ENCODE measurements at regions not wholly inside any gene's neighbourhood (a gene's known extent, or its start where the extent isn't known, plus 50 kb on each side); places are given as distances from the start of the nearest gene placed in this dataset.

DNA sequence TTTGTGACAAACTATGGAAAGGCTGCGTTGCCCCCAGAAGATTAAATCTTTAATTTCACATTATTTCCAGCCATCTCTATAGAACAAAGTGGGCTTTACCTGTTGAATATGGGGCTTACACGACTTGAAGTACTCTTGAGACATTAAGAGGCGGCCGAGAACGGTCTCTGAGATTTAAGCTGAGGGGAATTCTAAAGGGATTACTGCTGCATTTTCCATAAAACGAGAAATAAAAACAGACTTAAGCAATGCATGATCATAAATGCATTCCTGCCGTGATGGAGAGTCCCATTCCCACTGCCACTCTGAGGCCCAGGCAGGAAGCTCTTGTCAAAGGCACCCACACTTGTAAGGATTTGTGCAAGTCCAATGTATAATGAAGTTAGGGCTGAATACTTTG lies 329.7 kb upstream of the SHH start:
- Histone ChIP-seq H3K27ac (no peak overlapping the region), H3K9me3 (replicated peaks in 1 of 11) (no peaks in the 10 kb centered on the region; a peak in 2 of 22 replicates), H4K20me1 (no peaks in the 10 kb centered on the region; a peak in 1 of 22 replicates), H3K9ac (no peak overlapping the region), H3K4me2 (no peak overlapping the region), H3K27me3 (no peaks in the 10 kb centered on the region), H3K36me3 (no peaks in the 10 kb centered on the region), H3K4me1 (peaks cover 0 to 11% (median 6%) of the 10 kb centered on the region in 10 experiments; a peak in 9 of 20 replicates), H3K4me3 (no peak overlapping the region)
- TF ChIP-seq Cebpa-rat (IDR thresholded peaks at IDR 0.05), result no peak

DNA sequence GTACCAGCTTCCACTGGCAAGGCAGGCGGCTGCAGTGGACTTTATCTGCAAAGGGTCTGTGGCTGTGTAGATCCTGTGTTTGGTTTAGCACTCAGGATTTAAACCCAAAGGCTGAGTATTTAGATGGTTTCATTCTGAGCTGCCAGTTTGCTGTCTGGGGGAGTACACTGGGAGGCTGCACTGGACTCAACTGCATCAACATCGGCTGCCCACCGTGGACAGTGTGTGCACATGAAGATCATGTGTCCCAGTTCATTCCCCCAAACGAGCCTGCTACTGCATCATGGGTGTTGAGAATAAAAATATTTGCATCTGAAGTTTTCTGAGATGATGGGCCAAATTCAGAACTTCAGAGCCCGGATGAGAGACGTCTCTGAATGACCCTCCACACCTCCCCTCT lies 328.6 kb upstream of the SHH start:
- Histone ChIP-seq H3K9me3 (replicated peaks in 1 of 11) (no peaks in the 10 kb centered on the region; a peak in 2 of 22 replicates), H3K9ac (no peak overlapping the region), H3K27me3 (no peaks in the 10 kb centered on the region), H3K4me1 (peaks cover 0 to 11% (median 7%) of the 10 kb centered on the region in 10 experiments; a peak in 12 of 20 replicates), H3K4me2 (no peak overlapping the region), H3K36me3 (no peaks in the 10 kb centered on the region), H3K27ac (no peak overlapping the region), H4K20me1 (no peaks in the 10 kb centered on the region; a peak in 1 of 22 replicates), H3K4me3 (no peak overlapping the region)
- TF ChIP-seq Cebpa-rat (IDR thresholded peaks at IDR 0.05), result no peak

DNA sequence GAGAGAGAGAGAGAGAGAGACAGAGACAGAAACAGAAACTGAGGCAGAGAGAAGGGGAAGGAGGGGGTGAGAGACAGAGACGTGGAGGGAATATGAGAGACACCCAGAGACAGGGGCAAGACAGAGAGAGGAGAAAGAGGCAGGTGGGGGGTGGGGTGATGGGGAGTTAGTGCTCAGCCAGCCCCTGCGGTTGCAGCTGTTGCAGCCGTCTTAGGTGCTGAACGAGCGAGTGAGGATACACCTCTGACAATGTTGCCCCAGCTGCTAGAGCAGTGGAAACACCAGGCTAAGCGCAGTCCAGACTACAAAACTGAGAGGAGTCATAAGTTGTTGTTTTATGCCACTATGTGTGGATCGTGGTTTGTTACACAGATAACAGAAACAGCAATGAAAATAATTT lies 328.2 kb upstream of the SHH start:
- no peak overlapping the region for H3K4me3 ChIP-seq
- peaks cover 0 to 11% (median 8%) of the 10 kb centered on the region in 10 experiments; a peak in 12 of 20 replicates for H3K4me1 ChIP-seq
- H3K4me2 ChIP-seq, result no peak overlapping the region
- H3K36me3 ChIP-seq, result no peaks in the 10 kb centered on the region
- no peak overlapping the region for H3K27ac ChIP-seq
- no peak overlapping the region for H3K9ac ChIP-seq
- H3K27me3 ChIP-seq, result no peaks in the 10 kb centered on the region
- no peaks in the 10 kb centered on the region for H4K20me1 ChIP-seq
- TF ChIP-seq Cebpa-rat (IDR thresholded peaks at IDR 0.05), result no peak
- H3K9me3 ChIP-seq (replicated peaks in 1 of 11), result no peaks in the 10 kb centered on the region; a peak in 2 of 22 replicates

DNA sequence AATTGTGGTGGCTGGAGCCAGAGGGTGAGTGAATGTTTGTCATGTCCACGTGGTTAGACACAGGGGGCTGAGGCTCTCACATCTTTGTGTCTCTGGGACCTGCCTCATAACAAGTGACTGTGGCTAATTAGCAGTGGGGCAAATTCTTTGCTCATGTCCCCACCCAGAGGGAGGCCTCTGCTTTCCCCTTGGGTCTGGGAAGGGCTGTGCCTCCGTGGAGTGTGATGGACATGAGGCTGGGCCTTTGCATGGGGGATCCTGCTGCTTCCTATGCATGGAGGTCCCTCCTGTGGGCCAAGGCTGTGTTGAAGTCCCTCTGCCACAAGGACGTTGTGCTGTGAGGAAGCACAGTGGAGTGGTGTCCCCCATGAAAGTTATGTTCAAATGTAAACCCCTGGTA lies 327.4 kb upstream of the SHH start:
- TF ChIP-seq Cebpa-rat (IDR thresholded peaks at IDR 0.05), result no peak
- no peaks in the 10 kb centered on the region for H3K36me3 ChIP-seq
- H3K9ac ChIP-seq, result no peak overlapping the region
- H3K9me3 ChIP-seq (replicated peaks in 1 of 11), result no peaks in the 10 kb centered on the region; a peak in 2 of 22 replicates
- no peak overlapping the region for H3K4me3 ChIP-seq
- H3K4me1 ChIP-seq, result peaks cover 0 to 11% (median 8%) of the 10 kb centered on the region in 10 experiments; a peak in 12 of 20 replicates
- H3K27ac ChIP-seq, result no peak overlapping the region
- no peaks in the 10 kb centered on the region for H4K20me1 ChIP-seq
- H3K4me2 ChIP-seq, result no peak overlapping the region
- H3K27me3 ChIP-seq, result no peaks in the 10 kb centered on the region

DNA sequence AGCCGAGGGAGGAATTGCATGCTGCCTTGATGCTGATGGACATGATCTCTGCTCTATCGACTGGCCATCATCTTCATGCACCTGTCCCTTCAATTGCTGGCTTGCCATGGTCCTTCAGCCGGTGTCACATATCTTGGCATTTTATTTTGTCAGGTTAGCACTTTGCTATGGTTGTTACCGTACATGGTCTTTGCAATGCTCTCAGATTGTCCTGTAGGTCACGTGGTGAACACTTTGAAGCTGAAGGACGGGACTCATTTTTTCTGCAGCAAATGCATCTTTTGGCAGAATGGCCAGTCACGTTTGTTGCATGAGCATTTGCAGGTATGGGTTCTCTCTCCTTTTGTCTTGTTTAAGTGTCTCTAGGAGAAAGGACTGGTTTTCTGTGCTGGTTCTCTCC lies 326.8 kb upstream of the SHH start:
- Histone ChIP-seq H3K36me3 (no peaks in the 10 kb centered on the region), H3K4me1 (peaks cover 0 to 11% (median 8%) of the 10 kb centered on the region in 10 experiments; a peak in 12 of 20 replicates), H4K20me1 (no peaks in the 10 kb centered on the region), H3K27me3 (no peaks in the 10 kb centered on the region), H3K27ac (no peak overlapping the region), H3K9me3 (replicated peaks in 1 of 11) (no peaks in the 10 kb centered on the region; a peak in 2 of 22 replicates), H3K4me2 (no peak overlapping the region), H3K4me3 (no peak overlapping the region), H3K9ac (no peak overlapping the region)
- no peak for TF ChIP-seq Cebpa-rat (IDR thresholded peaks at IDR 0.05)

DNA sequence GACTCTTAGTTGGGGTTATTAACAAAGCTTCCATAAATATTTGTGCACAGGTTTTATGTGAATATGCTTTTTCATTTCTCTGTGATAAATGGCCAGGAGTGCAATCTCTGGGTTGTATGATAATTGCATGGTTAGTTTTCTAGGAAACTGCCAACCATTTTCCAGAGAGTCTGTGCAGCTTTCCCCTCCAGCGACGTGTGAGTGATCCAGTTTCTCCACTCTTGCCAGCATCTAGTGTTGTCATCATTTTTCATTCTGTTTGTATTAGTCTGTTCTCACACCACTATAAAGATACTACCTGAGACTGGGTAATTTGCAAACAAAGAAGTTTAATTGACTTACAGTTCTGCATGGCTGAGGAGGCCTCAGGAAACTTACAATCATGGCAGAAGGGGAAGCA lies 319.6 kb upstream of the SHH start:
- no peak for TF ChIP-seq Cebpa-rat (IDR thresholded peaks at IDR 0.05)

DNA sequence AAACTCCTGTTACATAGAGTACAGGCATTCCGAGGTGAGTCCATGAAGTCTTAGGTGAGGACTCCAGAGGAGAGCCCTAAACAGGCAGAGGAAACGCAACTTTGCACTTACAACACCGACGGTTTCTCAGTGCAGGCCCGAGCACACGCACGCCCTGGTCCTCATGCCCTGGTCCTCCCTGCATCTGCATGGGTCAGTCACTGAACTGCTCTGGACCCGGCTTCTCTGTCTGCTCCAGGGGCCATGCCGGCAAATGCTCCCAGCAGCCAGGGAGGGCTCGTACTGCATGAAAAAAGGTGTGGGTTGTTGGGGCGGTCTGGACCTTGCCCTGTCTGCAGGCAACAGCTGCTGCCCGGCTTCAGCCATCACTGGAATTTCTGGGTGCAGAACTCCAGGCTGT lies 317.3 kb upstream of the SHH start:
- H3K27ac ChIP-seq, result no peak overlapping the region
- H3K4me2 ChIP-seq, result no peak overlapping the region
- H3K4me3 ChIP-seq, result no peak overlapping the region
- H3K9me3 ChIP-seq (replicated peaks in 1 of 11), result peaks cover 0 to 11% (median 3%) of the 10 kb centered on the region in 11 experiments; a peak in 4 of 22 replicates
- no peaks in the 10 kb centered on the region for H3K27me3 ChIP-seq
- no peaks in the 10 kb centered on the region for H3K4me1 ChIP-seq
- H4K20me1 ChIP-seq, result no peaks in the 10 kb centered on the region
- TF ChIP-seq Cebpa-rat (IDR thresholded peaks at IDR 0.05), result no peak
- no peaks in the 10 kb centered on the region for H3K36me3 ChIP-seq
- no peak overlapping the region for H3K9ac ChIP-seq

More for the DNA sequence above, 319.6 kb upstream of the SHH start:
- Histone ChIP-seq H3K27me3 (no peaks in the 10 kb centered on the region), H3K4me2 (no peak overlapping the region), H3K27ac (no peak overlapping the region), H3K4me3 (no peak overlapping the region), H3K9me3 (replicated peaks in 1 of 11) (peaks cover 0 to 11% (median 3%) of the 10 kb centered on the region in 11 experiments; a peak in 4 of 22 replicates), H3K4me1 (peaks cover 0 to 11% (median 0%) of the 10 kb centered on the region in 10 experiments; a peak in 3 of 20 replicates), H4K20me1 (no peaks in the 10 kb centered on the region), H3K36me3 (no peaks in the 10 kb centered on the region), H3K9ac (no peak overlapping the region)

DNA sequence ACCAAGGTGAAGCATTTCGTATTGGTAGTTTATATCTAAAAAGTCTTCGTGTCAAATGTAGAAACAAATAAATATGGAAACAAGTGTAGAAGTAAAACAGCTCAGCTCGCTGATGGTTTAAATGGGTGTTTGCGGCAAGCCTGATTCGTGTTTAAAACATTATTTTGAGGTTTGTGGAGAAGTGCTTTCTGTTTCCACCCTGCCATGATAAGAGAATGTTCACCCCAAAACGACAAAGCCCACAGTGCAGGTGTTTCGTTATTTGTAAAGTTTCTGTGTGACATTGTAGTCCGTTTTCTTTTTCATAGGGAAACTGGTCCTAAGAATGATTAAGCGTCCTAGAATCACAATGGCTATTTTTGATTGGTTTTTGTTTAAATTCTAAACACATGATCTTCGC lies 316.2 kb upstream of the SHH start:
- no peak for TF ChIP-seq Cebpa-rat (IDR thresholded peaks at IDR 0.05)
- H3K27me3 ChIP-seq, result no peaks in the 10 kb centered on the region
- H3K9me3 ChIP-seq (replicated peaks in 1 of 11), result peaks cover 0 to 9% (median 3%) of the 10 kb centered on the region in 11 experiments; a peak in 4 of 22 replicates

DNA sequence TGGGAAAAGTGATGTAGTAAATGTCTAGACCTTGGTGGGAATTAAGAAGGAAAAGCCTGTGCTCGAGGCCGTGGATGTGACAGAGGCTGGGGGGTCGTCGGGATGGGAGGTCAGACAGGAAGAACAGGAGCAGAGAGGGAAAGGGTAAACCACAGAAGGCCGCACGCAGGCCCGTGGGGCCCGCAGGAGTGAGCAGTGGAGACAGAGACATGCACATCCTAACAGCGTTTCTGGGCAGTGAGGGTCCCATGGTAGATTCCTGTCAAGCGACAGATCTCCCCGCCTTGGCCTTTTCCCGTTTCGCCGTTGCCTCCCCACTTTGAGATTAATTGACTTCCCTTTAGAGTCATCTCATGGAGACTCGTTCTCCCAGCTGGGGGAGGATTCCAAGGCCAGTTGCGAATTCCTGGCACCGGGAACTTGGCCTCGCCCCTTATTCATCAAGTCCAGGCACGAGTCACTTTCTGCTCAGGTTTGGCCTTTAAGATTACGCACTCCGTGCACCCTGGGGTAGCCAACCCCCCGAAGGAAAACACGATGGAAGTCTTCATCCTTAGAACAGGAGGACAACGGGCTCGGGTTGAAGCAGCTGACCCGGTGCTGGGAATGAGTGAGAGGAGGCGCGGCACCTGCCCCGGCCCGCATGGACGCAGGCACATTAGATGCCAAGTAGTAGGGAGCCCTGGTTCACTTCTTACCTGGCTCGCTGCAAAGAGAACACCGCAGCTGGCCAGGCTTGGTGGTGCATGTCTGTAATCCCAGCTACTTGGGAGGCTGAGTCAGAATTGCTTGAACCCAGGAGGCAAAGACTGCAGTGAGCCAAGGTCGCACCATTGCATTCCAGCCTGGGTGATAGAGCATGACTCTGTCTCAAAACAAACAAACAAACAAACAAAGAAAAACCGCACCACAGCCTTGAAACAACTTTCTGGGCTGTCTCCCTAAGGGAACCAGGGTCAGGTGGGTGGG lies 315.2 kb upstream of the SHH start:
- Histone ChIP-seq H3K9me3 (replicated peaks in 1 of 11) (peaks cover 0 to 8% (median 3%) of the 10 kb centered on the region in 11 experiments; a peak in 4 of 22 replicates), H3K27ac (no peak overlapping the region), H3K4me2 (no peak overlapping the region)

More for the DNA sequence above, 316.2 kb upstream of the SHH start:
- Histone ChIP-seq H4K20me1 (no peaks in the 10 kb centered on the region), H3K4me1 (no peaks in the 10 kb centered on the region), H3K27ac (no peak overlapping the region), H3K36me3 (no peaks in the 10 kb centered on the region), H3K4me2 (no peak overlapping the region), H3K4me3 (no peak overlapping the region), H3K9ac (no peak overlapping the region)

More for the DNA sequence above, 315.2 kb upstream of the SHH start:
- no peak overlapping the region for H3K9ac ChIP-seq
- no peaks in the 10 kb centered on the region for H4K20me1 ChIP-seq
- H3K27me3 ChIP-seq, result no peaks in the 10 kb centered on the region
- TF ChIP-seq Cebpa-rat (IDR thresholded peaks at IDR 0.05), result no peak
- H3K4me1 ChIP-seq, result no peaks in the 10 kb centered on the region
- no peaks in the 10 kb centered on the region for H3K36me3 ChIP-seq
- H3K4me3 ChIP-seq, result no peak overlapping the region

Data from BLaER1 treated with 17β-estradiol and CSF1 and Interleukin-3, amounts not matched to agents 10 nM and 100 nM (cell line).